ENCODE measurements at regions not wholly inside any gene's neighbourhood (a gene's known extent, or its start where the extent isn't known, plus 50 kb on each side); places are given as distances from the start of the nearest gene placed in this dataset.
"Not testable (repeated sequence)": the region's sequence is repeated elsewhere in the genome, so short reads cannot be mapped to it uniquely, and the experiment has no call there.

GRCh38 chr10:46210427-46210826 is 76.4 kb upstream of the ANTXRL start:
- H3K9me3 ChIP-seq (ENCODE audit: control insufficient read depth in 4 of 4, insufficient read depth in 3 of 4, low read length in 3 of 4); DNase-seq; ATAC-seq (ENCODE audit: insufficient read depth, low FRiP score); H3K27ac ChIP-seq (ENCODE audit: low read depth in 1 of 2, low read length in 1 of 2); H3K4me3 ChIP-seq; H3K27me3 ChIP-seq (ENCODE audit: control insufficient read depth in 3 of 3, insufficient read depth in 3 of 3, low read length in 2 of 3); H3K9ac ChIP-seq (ENCODE audit: insufficient read depth in 1 of 2, low read length in 2 of 2); H3K4me1 ChIP-seq (ENCODE audit: control insufficient read depth in 5 of 5, insufficient read depth in 5 of 5, low read length in 5 of 5); H3K36me3 ChIP-seq (ENCODE audit: control insufficient read depth in 4 of 4, insufficient read depth in 4 of 4, low read length in 4 of 4): not testable (repeated sequence)
- no CpG with 5 or more reads among the region's 2 CpGs for WGBS, 2 donors

- no peak for TF ChIP-seq CTCF (IDR thresholded peaks at IDR 0.05; ENCODE audit: control extremely low read depth, extremely low read depth)
- ATAC-seq (ENCODE audit: insufficient read depth, low FRiP score) (no peak), DNase-seq (no peak)
- Histone ChIP-seq H3K36me3 (ENCODE audit: control insufficient read depth in 4 of 4, insufficient read depth in 4 of 4, low read length in 4 of 4) (no peaks in the 10 kb centered on the region), H3K27ac (ENCODE audit: low read depth in 1 of 2, low read length in 1 of 2) (no peak overlapping the region), H3K9me3 (ENCODE audit: control insufficient read depth in 4 of 4, insufficient read depth in 3 of 4, low read length in 3 of 4) (no peaks in the 10 kb centered on the region), H3K4me3 (no peak overlapping the region), H3K27me3 (ENCODE audit: control insufficient read depth in 3 of 3, insufficient read depth in 3 of 3, low read length in 2 of 3) (no peaks in the 10 kb centered on the region), H3K4me1 (ENCODE audit: control insufficient read depth in 5 of 5, insufficient read depth in 5 of 5, low read length in 5 of 5) (peaks cover 0 to 5% (median 0%) of the 10 kb centered on the region in 5 donors), H3K9ac (ENCODE audit: insufficient read depth in 1 of 2, low read length in 2 of 2) (no peak overlapping the region)
- 77 to 82% methylated on average over 4 of the region's 4 CpGs for WGBS, 2 donors
Observed at GRCh38 chr10:46215426-46215825, 71.4 kb upstream of the ANTXRL start.

GRCh38 chr10:46216003-46216634 is 70.7 kb upstream of the ANTXRL start:
- no peak for TF ChIP-seq CTCF (IDR thresholded peaks at IDR 0.05; ENCODE audit: control extremely low read depth, extremely low read depth)
- WGBS, 2 donors, result 90 to 95% methylated on average over 6 of the region's 6 CpGs
- Histone ChIP-seq H3K36me3 (ENCODE audit: control insufficient read depth in 4 of 4, insufficient read depth in 4 of 4, low read length in 4 of 4) (no peaks in the 10 kb centered on the region), H3K9me3 (ENCODE audit: control insufficient read depth in 4 of 4, insufficient read depth in 3 of 4, low read length in 3 of 4) (no peaks in the 10 kb centered on the region), H3K4me3 (no peak overlapping the region), H3K27ac (ENCODE audit: low read depth in 1 of 2, low read length in 1 of 2) (no peak overlapping the region), H3K9ac (ENCODE audit: insufficient read depth in 1 of 2, low read length in 2 of 2) (no peak overlapping the region), H3K4me1 (ENCODE audit: control insufficient read depth in 5 of 5, insufficient read depth in 5 of 5, low read length in 5 of 5) (peaks cover 0 to 5% (median 0%) of the 10 kb centered on the region in 5 donors), H3K27me3 (ENCODE audit: control insufficient read depth in 3 of 3, insufficient read depth in 3 of 3, low read length in 2 of 3) (no peaks in the 10 kb centered on the region)
- ATAC-seq (ENCODE audit: insufficient read depth, low FRiP score) (no peak), DNase-seq (no peak)

GRCh38 chr10:46216836-46217751 is 69.7 kb upstream of the ANTXRL start:
- no peak overlapping the region for H3K27ac ChIP-seq (ENCODE audit: low read depth in 1 of 2, low read length in 1 of 2)
- H3K27me3 ChIP-seq (ENCODE audit: control insufficient read depth in 3 of 3, insufficient read depth in 3 of 3, low read length in 2 of 3), result no peaks in the 10 kb centered on the region
- H3K4me3 ChIP-seq, result no peak overlapping the region
- TF ChIP-seq CTCF (IDR thresholded peaks at IDR 0.05; ENCODE audit: control extremely low read depth, extremely low read depth), result no peak
- no peaks in the 10 kb centered on the region for H3K9me3 ChIP-seq (ENCODE audit: control insufficient read depth in 4 of 4, insufficient read depth in 3 of 4, low read length in 3 of 4)
- 68 to 70% methylated on average over 16 to 17 of the region's 17 CpGs for WGBS, 2 donors
- H3K36me3 ChIP-seq (ENCODE audit: control insufficient read depth in 4 of 4, insufficient read depth in 4 of 4, low read length in 4 of 4), result no peaks in the 10 kb centered on the region
- H3K4me1 ChIP-seq (ENCODE audit: control insufficient read depth in 5 of 5, insufficient read depth in 5 of 5, low read length in 5 of 5), result peaks cover 0 to 5% (median 0%) of the 10 kb centered on the region in 5 donors
- DNase-seq (no peak), ATAC-seq (ENCODE audit: insufficient read depth, low FRiP score) (no peak)
- no peak overlapping the region for H3K9ac ChIP-seq (ENCODE audit: insufficient read depth in 1 of 2, low read length in 2 of 2)
